Medulla oblongata (tissue), 1 donor: ENCODE measurements at regions not wholly inside any gene's neighbourhood (a gene's known extent, or its start where the extent isn't known, plus 50 kb on each side); places are given as distances from the start of the nearest gene placed in this dataset.

Experiments
- DNase-seq: peaks from one replicate; pipeline ENCODE4 v3.0.0-alpha.2; 2015; ENCODE audit errors: extremely low spot score

- DNase-seq, result no peak
These were observed 246.2 kb downstream of the LRFN2 start for GRCh38 chr6:40340957-40341356.

- no peak for DNase-seq
These were observed 247.0 kb downstream of the LRFN2 start for GRCh38 chr6:40340196-40340595.

GRCh38 chr6:40338306-40338705, 248.9 kb downstream of the LRFN2 start:
- no peak for DNase-seq

GRCh38 chr6:40336940-40337760, 250.0 kb downstream of the LRFN2 start:
- no peak for DNase-seq

GRCh38 chr6:40336296-40336695, 250.9 kb downstream of the LRFN2 start:
- DNase-seq, result no peak

GRCh38 chr6:40334496-40335270, 252.5 kb downstream of the LRFN2 start:
- no peak for DNase-seq

GRCh38 chr6:40331545-40331944, 255.6 kb downstream of the LRFN2 start:
- DNase-seq, result no peak

GRCh38 chr6:40330301-40330721, 256.9 kb downstream of the LRFN2 start:
- DNase-seq, result no peak

- no peak for DNase-seq
These were observed 258.1 kb downstream of the LRFN2 start for GRCh38 chr6:40328986-40329545.

- no peak for DNase-seq
These were observed 258.7 kb downstream of the LRFN2 start for GRCh38 chr6:40328386-40328985.

GRCh38 chr6:40326714-40327421, 260.3 kb downstream of the LRFN2 start:
- no peak for DNase-seq

- DNase-seq, result no peak
These were observed 261.4 kb downstream of the LRFN2 start for GRCh38 chr6:40325791-40326190.

- DNase-seq, result no peak
These were observed 262.1 kb downstream of the LRFN2 start for GRCh38 chr6:40325041-40325440.

GRCh38 chr6:40323881-40324634, 263.1 kb downstream of the LRFN2 start:
- DNase-seq, result no peak

GRCh38 chr6:40322336-40322735, 264.8 kb downstream of the LRFN2 start:
- DNase-seq, result no peak

GRCh38 chr6:40321616-40322015, 265.5 kb downstream of the LRFN2 start:
- DNase-seq, result no peak

GRCh38 chr6:40320947-40321346, 266.2 kb downstream of the LRFN2 start:
- DNase-seq, result no peak

GRCh38 chr6:40320441-40320840, 266.7 kb downstream of the LRFN2 start:
- no peak for DNase-seq

GRCh38 chr6:40319124-40319523, 268.0 kb downstream of the LRFN2 start:
- DNase-seq, result no peak

GRCh38 chr6:40315060-40315459, 272.1 kb downstream of the LRFN2 start:
- no peak for DNase-seq

- no peak for DNase-seq
These were observed 273.6 kb downstream of the LRFN2 start for GRCh38 chr6:40313582-40313981.
